SK-N-SH (cell line): ENCODE measurements at regions not wholly inside any gene's neighbourhood (a gene's known extent, or its start where the extent isn't known, plus 50 kb on each side); places are given as distances from the start of the nearest gene placed in this dataset.

Experiments
- CTCF ChIA-PET: fragments of 300-600, 350-600 bp; formaldehyde crosslinking; extraction: SDS; loops from one replicate; lab custom pipeline; 2021; lab: Yijun Ruan, JAX
- POLR2A ChIA-PET: fragments of 350-600 bp; sonication (Branson Sonifier 250); formaldehyde crosslinking; extraction: SDS; loops from one replicate; lab custom pipeline; 2020; ENCODE audit warnings: antibody characterized with exemption, inconsistent platforms; lab: Yijun Ruan, JAX
- DNase-seq: peaks from one replicate; pipeline ENCODE4 v3.0.0; 2012
- H2AFZ ChIP-seq: fragments of 200-600 bp; sonication (generic); 2 replicates; pipeline ENCODE4 v1.8.1; 2016; ENCODE audit warnings: antibody characterized with exemption, mild to moderate bottlenecking, low read depth
- H3F3A ChIP-seq: fragments of 200-600 bp; sonication (generic); replicated peaks from 2 replicates; pipeline ENCODE3; 2016; ENCODE audit warnings: antibody characterized with exemption, mild to moderate bottlenecking; ENCODE audit not compliant: insufficient read depth
- H3K27ac ChIP-seq, 2 experiments: fragments of 200-500 bp in 1 of 2; fragments of 200-600 bp in 1 of 2; sonication (Bioruptor generic) in 1 of 2; sonication (generic), shearing (Covaris generic) in 1 of 2; 2 replicates each; pipeline versions ENCODE4 v1.5.1 to v1.6.1; 2014 to 2016; ENCODE audit warnings: low read depth in 2 of 2, inconsistent platforms in 1 of 2, low read length in 1 of 2, mild to moderate bottlenecking in 1 of 2, mixed read lengths in 1 of 2
- H3K27me3 ChIP-seq: fragments of 200-600 bp; sonication (generic), shearing (Covaris generic); 2 replicates; pipeline ENCODE4 v1.6.1; 2016; ENCODE audit warnings: mixed run types; ENCODE audit not compliant: insufficient read depth
- H3K36me3 ChIP-seq, 2 experiments: fragments of 200-500 bp in 1 of 2; fragments of 200-600 bp in 1 of 2; sonication (Bioruptor generic) in 1 of 2; sonication (generic) in 1 of 2; replicated peaks in 1 of 2; 2 replicates each; pipeline versions ENCODE3 to v1.5.1; 2014 to 2016; ENCODE audit warnings: low read length in 1 of 2, mild to moderate bottlenecking in 1 of 2; ENCODE audit not compliant: insufficient read depth in 2 of 2, control insufficient read depth in 1 of 2
- H3K4me1 ChIP-seq, 2 experiments: fragments of 200-500 bp in 1 of 2; fragments of 200-600 bp in 1 of 2; sonication (Bioruptor generic) in 1 of 2; sonication (generic), shearing (Covaris generic) in 1 of 2; 2 replicates each; pipeline versions ENCODE4 v1.5.1 to v1.6.1; 2014 to 2016; ENCODE audit warnings: low read depth in 1 of 2, low read length in 1 of 2, mixed run types in 1 of 2; ENCODE audit not compliant: insufficient read depth in 2 of 2, control insufficient read depth in 1 of 2
- H3K4me2 ChIP-seq: fragments of 200-600 bp; sonication (generic), shearing (Covaris generic); 2 replicates; pipeline ENCODE4 v1.6.1; 2017; ENCODE audit warnings: mixed run types
- H3K4me3 ChIP-seq, 2 experiments: fragments of 200-500 bp in 1 of 2; fragments of 200-600 bp in 1 of 2; sonication (Bioruptor generic) in 1 of 2; sonication (generic), shearing (Covaris generic) in 1 of 2; 2 replicates each; pipeline versions ENCODE4 v1.5.1 to v1.8.1; 2014 to 2016; ENCODE audit warnings: low read depth in 2 of 2, inconsistent platforms in 1 of 2, low read length in 1 of 2, mild to moderate bottlenecking in 1 of 2, mixed read lengths in 1 of 2, moderate library complexity in 1 of 2
- H3K79me2 ChIP-seq: fragments of 200-600 bp; sonication (generic); 2 replicates; pipeline ENCODE4 v1.8.1; 2017; ENCODE audit warnings: mild to moderate bottlenecking; ENCODE audit not compliant: insufficient read depth
- H3K9ac ChIP-seq: fragments of 200-600 bp; sonication (generic); 2 replicates; pipeline ENCODE4 v1.6.1; 2017; ENCODE audit warnings: mixed run types
- H3K9me2 ChIP-seq: fragments of 200-600 bp; sonication (generic); 2 replicates; pipeline ENCODE4 v1.6.1; 2017; ENCODE audit warnings: mixed run types
- H3K9me3 ChIP-seq: fragments of 200-600 bp; sonication (generic); 2 replicates; pipeline ENCODE4 v1.6.1; 2017; ENCODE audit warnings: mixed run types, mild to moderate bottlenecking, moderate library complexity
- H4K20me1 ChIP-seq: fragments of 200-600 bp; sonication (generic); 2 replicates; pipeline ENCODE4 v1.6.1; 2017; ENCODE audit warnings: mild to moderate bottlenecking, mixed run types; ENCODE audit not compliant: insufficient read depth
- EP300 ChIP-seq, 2 experiments: IDR thresholded peaks; 2 replicates each; pipeline versions ENCODE4 v1.4.0 to v1.6.1; 2012; ENCODE audit warnings: borderline replicate concordance in 1 of 2, low read depth in 1 of 2, low read length in 1 of 2
- EZH2phosphoT487 ChIP-seq: fragments of 200-600 bp; sonication (generic); IDR thresholded peaks from 2 replicates; pipeline ENCODE4 v1.6.1; 2017; ENCODE audit warnings: low read depth, mixed run types, mild to moderate bottlenecking, antibody characterized with exemption, moderate library complexity, borderline replicate concordance
- FOXJ3 ChIP-seq: sonication (generic); formaldehyde crosslinking; IDR thresholded peaks from 2 replicates; pipeline ENCODE4 v1.5.1; 2020; ENCODE audit warnings: mild to moderate bottlenecking, missing genetic modification reagents
- GABPA ChIP-seq: IDR thresholded peaks from 2 replicates; pipeline ENCODE4 v1.4.0; 2012; ENCODE audit warnings: low read depth, mild to moderate bottlenecking
- JUND ChIP-seq: IDR thresholded peaks from 2 replicates; pipeline ENCODE4 v1.4.0; 2012
- NFIC ChIP-seq: IDR thresholded peaks from 2 replicates; pipeline ENCODE4 v1.4.0; 2012; ENCODE audit warnings: borderline replicate concordance
- NRF1 ChIP-seq: IDR thresholded peaks from 2 replicates; pipeline ENCODE4 v1.6.1; 2012; ENCODE audit warnings: low read depth, mild to moderate bottlenecking, low read length
- POLR2AphosphoS5 ChIP-seq: IDR thresholded peaks from 2 replicates; pipeline ENCODE4 v1.6.1; 2012; ENCODE audit warnings: low read depth, low read length
- RCOR1 ChIP-seq: fragments of 150-350 bp; IDR thresholded peaks from 2 replicates; pipeline ENCODE4 v1.6.1; 2017; ENCODE audit warnings: antibody characterized with exemption, low read length
- RXRA ChIP-seq: IDR thresholded peaks from 2 replicates; pipeline ENCODE4 v1.4.0; 2012; ENCODE audit warnings: low read depth, mild to moderate bottlenecking, borderline replicate concordance
- SIN3A ChIP-seq: IDR thresholded peaks from 2 replicates; pipeline ENCODE4 v1.6.1; 2012; ENCODE audit warnings: low read depth, mild to moderate bottlenecking, low read length, moderate library complexity, borderline replicate concordance
- SMC3 ChIP-seq: IDR thresholded peaks from 2 replicates; pipeline ENCODE4 v1.6.1; 2012; ENCODE audit warnings: low read depth, low read length, improper control_type of control experiment
- TAF1 ChIP-seq: IDR thresholded peaks from 2 replicates; pipeline ENCODE4 v1.6.1; 2012; ENCODE audit warnings: low read depth, mild to moderate bottlenecking, low read length, moderate library complexity, borderline replicate concordance
- YY1 ChIP-seq: IDR thresholded peaks from 2 replicates; pipeline ENCODE4 v1.4.0; 2012; ENCODE audit warnings: low read depth, mild to moderate bottlenecking
- WGBS: methylation state at CpG from one replicate; pipeline ENCODE4 v1.1.6; 2017; ENCODE audit warnings: low lambda C conversion rate; 5-methylcytosine and 5-hydroxymethylcytosine counted together
- TF ChIP-seq, protein P1 (sequence below): IDR thresholded peaks from 2 replicates; pipeline ENCODE4 v1.4.0; 2012; ENCODE audit warnings: low read depth, borderline replicate concordance
- TF ChIP-seq, protein P2 (sequence below): fragments of 150-350 bp; IDR thresholded peaks from 2 replicates; pipeline ENCODE4 v1.6.1; 2017; ENCODE audit warnings: antibody characterized with exemption, low read length, low read depth, borderline replicate concordance
- TF ChIP-seq, protein P3 (sequence below): fragments of 200-600 bp; sonication (generic); IDR thresholded peaks from 2 replicates; pipeline ENCODE4 v1.6.1; 2017; ENCODE audit warnings: antibody characterized with exemption, mild to moderate bottlenecking, moderate library complexity
- TF ChIP-seq, protein P4 (sequence below): fragments of 150-350 bp; IDR thresholded peaks from 2 replicates; pipeline ENCODE4 v1.6.1; 2016; ENCODE audit warnings: mild to moderate bottlenecking, low read depth, low read length

DNA sequence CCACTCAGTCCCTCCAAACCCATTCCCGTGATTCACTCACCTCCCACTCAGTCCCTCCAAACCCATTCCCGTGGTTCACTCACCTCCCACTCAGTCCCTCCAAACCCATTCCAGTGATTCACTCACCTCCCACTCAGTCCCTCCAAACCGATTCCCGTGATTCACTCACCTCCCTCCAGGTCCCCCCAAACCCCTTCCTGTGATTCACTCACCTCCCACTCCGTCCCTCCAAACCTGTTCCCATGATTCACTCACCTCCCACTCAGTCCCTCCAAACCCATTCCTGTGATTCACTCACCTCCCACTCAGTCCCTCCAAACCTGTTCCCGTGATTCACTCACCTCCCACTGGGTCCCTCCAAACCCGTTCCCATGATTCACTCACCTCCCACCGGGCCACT lies 639.6 kb downstream of the BRD1 start:
- no peaks in the 10 kb centered on the region for H3F3A ChIP-seq
- TF ChIP-seq TAF1 (no peak), POLR2AphosphoS5 (no peak), SMC3 (no peak), RXRA (no peak), EP300 (IDR thresholded peaks at IDR 0.05; ENCODE audit: borderline replicate concordance in 1 of 2, low read depth in 1 of 2, low read length in 1 of 2) (no peak), RCOR1 (no peak), SIN3A (no peak), EZH2phosphoT487 (no peak), NRF1 (no peak), JUND (no peak), NFIC (no peak), YY1 (no peak), FOXJ3 (CRISPR knock-in tag) (no peak), GABPA (no peak)
- TF ChIP-seq, protein P1, sequence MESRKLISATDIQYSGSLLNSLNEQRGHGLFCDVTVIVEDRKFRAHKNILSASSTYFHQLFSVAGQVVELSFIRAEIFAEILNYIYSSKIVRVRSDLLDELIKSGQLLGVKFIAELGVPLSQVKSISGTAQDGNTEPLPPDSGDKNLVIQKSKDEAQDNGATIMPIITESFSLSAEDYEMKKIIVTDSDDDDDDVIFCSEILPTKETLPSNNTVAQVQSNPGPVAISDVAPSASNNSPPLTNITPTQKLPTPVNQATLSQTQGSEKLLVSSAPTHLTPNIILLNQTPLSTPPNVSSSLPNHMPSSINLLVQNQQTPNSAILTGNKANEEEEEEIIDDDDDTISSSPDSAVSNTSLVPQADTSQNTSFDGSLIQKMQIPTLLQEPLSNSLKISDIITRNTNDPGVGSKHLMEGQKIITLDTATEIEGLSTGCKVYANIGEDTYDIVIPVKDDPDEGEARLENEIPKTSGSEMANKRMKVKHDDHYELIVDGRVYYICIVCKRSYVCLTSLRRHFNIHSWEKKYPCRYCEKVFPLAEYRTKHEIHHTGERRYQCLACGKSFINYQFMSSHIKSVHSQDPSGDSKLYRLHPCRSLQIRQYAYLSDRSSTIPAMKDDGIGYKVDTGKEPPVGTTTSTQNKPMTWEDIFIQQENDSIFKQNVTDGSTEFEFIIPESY = no peak
- TF ChIP-seq, protein P2, sequence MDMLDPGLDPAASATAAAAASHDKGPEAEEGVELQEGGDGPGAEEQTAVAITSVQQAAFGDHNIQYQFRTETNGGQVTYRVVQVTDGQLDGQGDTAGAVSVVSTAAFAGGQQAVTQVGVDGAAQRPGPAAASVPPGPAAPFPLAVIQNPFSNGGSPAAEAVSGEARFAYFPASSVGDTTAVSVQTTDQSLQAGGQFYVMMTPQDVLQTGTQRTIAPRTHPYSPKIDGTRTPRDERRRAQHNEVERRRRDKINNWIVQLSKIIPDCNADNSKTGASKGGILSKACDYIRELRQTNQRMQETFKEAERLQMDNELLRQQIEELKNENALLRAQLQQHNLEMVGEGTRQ = no peak
- TF ChIP-seq, protein P3, sequence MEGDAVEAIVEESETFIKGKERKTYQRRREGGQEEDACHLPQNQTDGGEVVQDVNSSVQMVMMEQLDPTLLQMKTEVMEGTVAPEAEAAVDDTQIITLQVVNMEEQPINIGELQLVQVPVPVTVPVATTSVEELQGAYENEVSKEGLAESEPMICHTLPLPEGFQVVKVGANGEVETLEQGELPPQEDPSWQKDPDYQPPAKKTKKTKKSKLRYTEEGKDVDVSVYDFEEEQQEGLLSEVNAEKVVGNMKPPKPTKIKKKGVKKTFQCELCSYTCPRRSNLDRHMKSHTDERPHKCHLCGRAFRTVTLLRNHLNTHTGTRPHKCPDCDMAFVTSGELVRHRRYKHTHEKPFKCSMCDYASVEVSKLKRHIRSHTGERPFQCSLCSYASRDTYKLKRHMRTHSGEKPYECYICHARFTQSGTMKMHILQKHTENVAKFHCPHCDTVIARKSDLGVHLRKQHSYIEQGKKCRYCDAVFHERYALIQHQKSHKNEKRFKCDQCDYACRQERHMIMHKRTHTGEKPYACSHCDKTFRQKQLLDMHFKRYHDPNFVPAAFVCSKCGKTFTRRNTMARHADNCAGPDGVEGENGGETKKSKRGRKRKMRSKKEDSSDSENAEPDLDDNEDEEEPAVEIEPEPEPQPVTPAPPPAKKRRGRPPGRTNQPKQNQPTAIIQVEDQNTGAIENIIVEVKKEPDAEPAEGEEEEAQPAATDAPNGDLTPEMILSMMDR = no peak
- TF ChIP-seq, protein P4, sequence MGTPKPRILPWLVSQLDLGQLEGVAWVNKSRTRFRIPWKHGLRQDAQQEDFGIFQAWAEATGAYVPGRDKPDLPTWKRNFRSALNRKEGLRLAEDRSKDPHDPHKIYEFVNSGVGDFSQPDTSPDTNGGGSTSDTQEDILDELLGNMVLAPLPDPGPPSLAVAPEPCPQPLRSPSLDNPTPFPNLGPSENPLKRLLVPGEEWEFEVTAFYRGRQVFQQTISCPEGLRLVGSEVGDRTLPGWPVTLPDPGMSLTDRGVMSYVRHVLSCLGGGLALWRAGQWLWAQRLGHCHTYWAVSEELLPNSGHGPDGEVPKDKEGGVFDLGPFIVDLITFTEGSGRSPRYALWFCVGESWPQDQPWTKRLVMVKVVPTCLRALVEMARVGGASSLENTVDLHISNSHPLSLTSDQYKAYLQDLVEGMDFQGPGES = no peak
- TF ChIP-seq, all 33 proteins: peak for 0
- Histone ChIP-seq H3K27ac (no peak overlapping the region), H2AFZ (no peak overlapping the region), H3K4me2 (no peak overlapping the region), H3K4me1 (peaks cover 0 to 4% of the 10 kb centered on the region in 2 experiments; a peak in 1 of 4 replicates), H3K9me2 (no peaks in the 10 kb centered on the region), H3K27me3 (no peaks in the 10 kb centered on the region; the same call in 1 of the 2 replicates), H3K36me3 (no peaks in the 10 kb centered on the region), H4K20me1 (no peaks in the 10 kb centered on the region), H3K79me2 (no peaks in the 10 kb centered on the region), H3K9me3 (no peaks in the 10 kb centered on the region), H3K4me3 (no peak overlapping the region), H3K9ac (no peak overlapping the region)
- ChIA-PET POLR2A (no interaction called here), CTCF (no interaction called here)
- WGBS = 16% methylated on average over 8 of the region's 8 CpGs
- no peak for DNase-seq
